HG03280 (cell line): ENCODE measurements at regions not wholly inside any gene's neighbourhood (a gene's known extent, or its start where the extent isn't known, plus 50 kb on each side); places are given as distances from the start of the nearest gene placed in this dataset.

Experiments
- ATAC-seq: cut with Tn5 transposase; IDR thresholded peaks from one replicate; pipeline ENCODE4 v1.9.1; 2021; ENCODE audit warnings: mild to moderate bottlenecking, moderate library complexity; ENCODE audit not compliant: unreplicated experiment

GRCh38 chr4:112845386-112845785, 204.1 kb upstream of the ANK2 start:
- ATAC-seq: no peak

GRCh38 chr4:112847045-112847444, 202.4 kb upstream of the ANK2 start:
- ATAC-seq: no peak

GRCh38 chr4:112847781-112848180, 201.7 kb upstream of the ANK2 start:
- no peak for ATAC-seq

GRCh38 chr4:112848911-112849310, 200.5 kb upstream of the ANK2 start:
- no peak for ATAC-seq

GRCh38 chr4:112852601-112853000, 196.9 kb upstream of the ANK2 start:
- ATAC-seq: no peak

GRCh38 chr4:112853662-112854256, 195.7 kb upstream of the ANK2 start:
- no peak for ATAC-seq

GRCh38 chr4:112854420-112854819, 195.0 kb upstream of the ANK2 start:
- ATAC-seq: no peak

- ATAC-seq: no peak
Observed at GRCh38 chr4:112855058-112855457, 194.4 kb upstream of the ANK2 start.

GRCh38 chr4:112857461-112857860, 192.0 kb upstream of the ANK2 start:
- no peak for ATAC-seq

GRCh38 chr4:112858751-112859150, 190.7 kb upstream of the ANK2 start:
- ATAC-seq: no peak

- no peak for ATAC-seq
Observed at GRCh38 chr4:112859456-112860184, 189.8 kb upstream of the ANK2 start.

- no peak for ATAC-seq
Observed at GRCh38 chr4:112860830-112861690, 188.4 kb upstream of the ANK2 start.

- no peak for ATAC-seq
Observed at GRCh38 chr4:112861691-112862674, 187.5 kb upstream of the ANK2 start.

- ATAC-seq: no peak
Observed at GRCh38 chr4:112865443-112865842, 184.0 kb upstream of the ANK2 start.

GRCh38 chr4:112876316-112876715, 173.1 kb upstream of the ANK2 start:
- ATAC-seq: no peak

GRCh38 chr4:112881842-112882241, 167.6 kb upstream of the ANK2 start:
- ATAC-seq: no peak

GRCh38 chr4:112882286-112882685, 167.2 kb upstream of the ANK2 start:
- ATAC-seq: no peak

GRCh38 chr4:112884406-112884805, 165.0 kb upstream of the ANK2 start:
- no peak for ATAC-seq

GRCh38 chr4:112885897-112886296, 163.6 kb upstream of the ANK2 start:
- ATAC-seq: no peak

- ATAC-seq: no peak
Observed at GRCh38 chr4:112888622-112889021, 160.8 kb upstream of the ANK2 start.

- ATAC-seq: no peak
Observed at GRCh38 chr4:112889199-112889598, 160.3 kb upstream of the ANK2 start.
